ENCODE measurements at regions not wholly inside any gene's neighbourhood (a gene's known extent, or its start where the extent isn't known, plus 50 kb on each side); places are given as distances from the start of the nearest gene placed in this dataset.

- TF ChIP-seq, protein P1, sequence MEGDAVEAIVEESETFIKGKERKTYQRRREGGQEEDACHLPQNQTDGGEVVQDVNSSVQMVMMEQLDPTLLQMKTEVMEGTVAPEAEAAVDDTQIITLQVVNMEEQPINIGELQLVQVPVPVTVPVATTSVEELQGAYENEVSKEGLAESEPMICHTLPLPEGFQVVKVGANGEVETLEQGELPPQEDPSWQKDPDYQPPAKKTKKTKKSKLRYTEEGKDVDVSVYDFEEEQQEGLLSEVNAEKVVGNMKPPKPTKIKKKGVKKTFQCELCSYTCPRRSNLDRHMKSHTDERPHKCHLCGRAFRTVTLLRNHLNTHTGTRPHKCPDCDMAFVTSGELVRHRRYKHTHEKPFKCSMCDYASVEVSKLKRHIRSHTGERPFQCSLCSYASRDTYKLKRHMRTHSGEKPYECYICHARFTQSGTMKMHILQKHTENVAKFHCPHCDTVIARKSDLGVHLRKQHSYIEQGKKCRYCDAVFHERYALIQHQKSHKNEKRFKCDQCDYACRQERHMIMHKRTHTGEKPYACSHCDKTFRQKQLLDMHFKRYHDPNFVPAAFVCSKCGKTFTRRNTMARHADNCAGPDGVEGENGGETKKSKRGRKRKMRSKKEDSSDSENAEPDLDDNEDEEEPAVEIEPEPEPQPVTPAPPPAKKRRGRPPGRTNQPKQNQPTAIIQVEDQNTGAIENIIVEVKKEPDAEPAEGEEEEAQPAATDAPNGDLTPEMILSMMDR (IDR thresholded peaks at IDR 0.05), result no peak
- TF ChIP-seq POLR2A (IDR thresholded peaks at IDR 0.05), result no peak
Observed at GRCh38 chr3:65078748-65079147, 390.9 kb upstream of the ADAMTS9 start.

Measured in thyroid gland (tissue), 4 donors.